C4-2B (cell line): ENCODE measurements at regions not wholly inside any gene's neighbourhood (a gene's known extent, or its start where the extent isn't known, plus 50 kb on each side); places are given as distances from the start of the nearest gene placed in this dataset.

Experiments used
- CTCF ChIP-seq: fragments of 450-650 bp; conservative IDR thresholded peaks from 2 replicates; pipeline ENCODE4 v1.5.1; 2017; ENCODE audit warnings: mild to moderate bottlenecking
- ZFX ChIP-seq: fragments of 450-650 bp; IDR thresholded peaks from 2 replicates; pipeline ENCODE4 v1.6.1; 2017

GRCh38 chr1:58082596-58082995 lies 463.9 kb downstream of the OMA1 start:
- TF ChIP-seq CTCF (no peak), ZFX (no peak)
